Neural cell (in vitro differentiated cells): ENCODE measurements at regions not wholly inside any gene's neighbourhood (a gene's known extent, or its start where the extent isn't known, plus 50 kb on each side); places are given as distances from the start of the nearest gene placed in this dataset.

Experiments used
- CTCF ChIP-seq: fragments of 450-650 bp; IDR thresholded peaks from 2 replicates; pipeline ENCODE4 v1.5.1; 2014; ENCODE audit warnings: antibody characterized with exemption, mild to moderate bottlenecking, moderate library complexity; ENCODE audit not compliant: poor library complexity, severe bottlenecking
- EZH2 ChIP-seq: fragments of 200-600, 300-800 bp; shearing (Covaris generic), sonication (generic); IDR thresholded peaks from 2 replicates; pipeline ENCODE4 v1.6.1; 2014; ENCODE audit warnings: antibody characterized with exemption, low read length, borderline replicate concordance, mild to moderate bottlenecking; ENCODE audit not compliant: insufficient read depth, poor library complexity, severe bottlenecking
- RAD21 ChIP-seq: fragments of 450-650 bp; conservative IDR thresholded peaks from 2 replicates; pipeline ENCODE4 v1.6.1; 2014; ENCODE audit warnings: antibody characterized with exemption, mild to moderate bottlenecking, moderate library complexity
- TAF1 ChIP-seq: IDR thresholded peaks from 2 replicates; pipeline ENCODE4 v1.6.1; 2012; ENCODE audit warnings: low read depth

DNA sequence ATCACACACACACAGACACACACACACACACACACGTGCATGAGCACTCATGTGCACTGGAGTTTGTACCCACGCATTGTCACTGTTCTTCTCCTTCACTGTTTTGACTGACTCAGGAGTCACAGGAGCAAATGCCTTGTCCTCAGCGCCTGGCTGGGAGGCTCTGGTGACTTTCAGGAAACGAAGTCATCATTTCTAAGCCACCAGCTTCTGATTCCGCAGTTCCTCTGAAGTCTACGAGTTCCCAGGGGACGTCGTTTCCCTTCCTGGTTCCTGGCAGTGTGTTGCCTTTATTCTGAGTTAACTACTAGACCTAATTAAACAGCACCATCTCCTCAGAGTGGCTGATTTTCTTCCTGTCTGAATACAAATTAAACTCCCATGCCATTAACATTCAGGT lies 82.2 kb upstream of the PMEPA1 start:
- TF ChIP-seq CTCF (no peak), TAF1 (no peak), RAD21 (no peak), EZH2 (no peak)
